AG04450 (cell line): ENCODE measurements at regions not wholly inside any gene's neighbourhood (a gene's known extent, or its start where the extent isn't known, plus 50 kb on each side); places are given as distances from the start of the nearest gene placed in this dataset.

Experiments
- CTCF ChIA-PET: fragments of 300-600, 350-600 bp; formaldehyde crosslinking; extraction: SDS; loops from one replicate; lab custom pipeline; 2022; ENCODE audit warnings: antibody characterized with exemption, inconsistent platforms; lab: Charles Lee
- POLR2A ChIA-PET: fragments of 350-600 bp; formaldehyde crosslinking; extraction: SDS; loops from one replicate; lab custom pipeline; 2021; ENCODE audit warnings: antibody characterized with exemption, inconsistent platforms; lab: Yijun Ruan, JAX
- DNase-seq: peaks from one replicate; pipeline ENCODE4 v3.0.0-alpha.2; 2011; ENCODE audit warnings: low read depth, low spot score
- H3K27ac ChIP-seq: one replicate; pipeline ENCODE4 v1.5.1; 2012; ENCODE audit warnings: low read depth, low read length, control low read depth
- H3K27me3 ChIP-seq: one replicate; pipeline ENCODE4 v1.6.0; 2012; ENCODE audit warnings: low read length; ENCODE audit not compliant: control insufficient read depth, insufficient read depth
- H3K4me3 ChIP-seq: 2 replicates; pipeline ENCODE4 v1.5.1; 2011; ENCODE audit warnings: mild to moderate bottlenecking, low read depth, low read length, control low read depth
- H3K9me3 ChIP-seq: 2 replicates; pipeline ENCODE4 v1.5.1; 2012; ENCODE audit warnings: low read length; ENCODE audit not compliant: control insufficient read depth, insufficient read depth
- CTCF ChIP-seq: IDR thresholded peaks from 2 replicates; pipeline ENCODE4 v1.5.1; 2011; ENCODE audit warnings: low read depth, low read length, control low read depth, inconsistent platforms

DNA sequence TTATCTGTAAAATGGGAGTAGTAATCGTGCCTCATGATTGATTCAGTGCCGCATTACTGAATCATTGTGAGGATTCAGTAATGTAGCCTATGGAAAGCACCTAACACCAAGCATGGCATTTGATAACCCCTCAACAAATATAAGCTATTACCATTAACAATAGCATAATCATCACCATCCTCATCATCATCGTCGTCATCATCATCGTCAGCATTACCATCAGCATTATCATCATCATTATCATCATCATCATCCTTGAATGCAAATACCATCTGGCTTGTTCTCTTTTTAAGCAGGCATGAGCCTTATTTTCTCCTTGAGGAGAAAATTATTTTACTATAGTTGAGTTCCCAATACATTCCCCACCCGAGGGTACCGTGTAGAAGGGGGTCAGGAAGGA is 115.4 kb upstream of the PTPRG start:
- no peak for TF ChIP-seq CTCF

DNA sequence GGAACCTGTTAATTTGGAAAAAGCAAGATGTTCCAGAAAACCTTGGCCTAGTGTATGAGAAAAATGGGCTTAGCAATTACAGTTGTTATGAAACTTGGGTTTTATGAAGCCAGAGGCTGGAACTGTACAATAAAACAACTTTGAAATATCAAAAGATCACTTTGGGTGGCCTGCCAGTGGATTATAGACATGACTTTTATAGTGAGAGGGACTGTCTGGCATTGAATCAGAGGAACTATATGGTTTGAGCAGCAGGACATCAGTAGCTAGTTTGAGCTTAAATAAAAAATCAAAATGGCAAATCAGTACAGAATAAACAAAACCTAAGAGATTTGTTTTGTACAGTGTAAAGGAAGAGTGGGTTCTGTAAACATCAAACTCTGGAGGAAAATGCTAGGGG is 115.0 kb upstream of the PTPRG start:
- Histone ChIP-seq H3K9me3 (no peaks in the 10 kb centered on the region), H3K27me3 (no peaks in the 10 kb centered on the region), H3K4me3 (no peak overlapping the region), H3K27ac (no peak overlapping the region)
- ChIA-PET POLR2A (no interaction called here), CTCF (no interaction called here)
- TF ChIP-seq CTCF = no peak
- DNase-seq = no peak

More for the DNA sequence above, 115.4 kb upstream of the PTPRG start:
- Histone ChIP-seq H3K4me3 (no peak overlapping the region), H3K9me3 (no peaks in the 10 kb centered on the region), H3K27me3 (no peaks in the 10 kb centered on the region), H3K27ac (no peak overlapping the region)
- no peak for DNase-seq
- ChIA-PET POLR2A (no interaction called here), CTCF (no interaction called here)

GRCh38 chr3:61448378-61448777 is 113.0 kb upstream of the PTPRG start:
- CTCF ChIA-PET = no interaction called here
- Histone ChIP-seq H3K9me3 (no peaks in the 10 kb centered on the region), H3K27me3 (no peaks in the 10 kb centered on the region), H3K27ac (no peak overlapping the region), H3K4me3 (no peak overlapping the region)
- TF ChIP-seq CTCF = no peak
- no peak for DNase-seq
- POLR2A ChIA-PET = no interaction called here

- Histone ChIP-seq H3K9me3 (no peaks in the 10 kb centered on the region), H3K27me3 (no peaks in the 10 kb centered on the region), H3K27ac (no peak overlapping the region), H3K4me3 (no peak overlapping the region)
- TF ChIP-seq CTCF = no peak
- POLR2A ChIA-PET = no interaction called here
- CTCF ChIA-PET = no interaction called here
- DNase-seq = no peak
Observed at GRCh38 chr3:61449327-61450040, 111.9 kb upstream of the PTPRG start.

DNA sequence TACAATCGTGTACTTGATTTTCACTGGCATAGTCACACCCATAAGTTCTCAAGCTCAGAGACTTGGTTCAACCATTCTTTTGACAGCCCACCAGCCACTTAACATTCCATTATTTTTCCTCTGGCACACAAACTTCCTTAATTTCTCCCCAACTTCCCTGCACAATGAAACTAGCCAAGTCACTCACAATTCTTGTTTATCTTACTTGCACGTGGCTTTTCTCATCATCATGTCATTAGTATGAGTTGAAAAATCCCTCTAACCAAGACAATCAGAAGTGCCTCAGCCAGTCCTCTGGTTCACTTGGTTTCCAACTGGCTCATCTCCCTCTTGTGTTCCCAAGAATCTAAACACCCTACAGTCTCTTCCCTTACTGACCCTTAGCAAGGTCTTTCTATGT is 110.5 kb upstream of the PTPRG start:
- H3K4me3 ChIP-seq = no peak overlapping the region
- no peaks in the 10 kb centered on the region for H3K9me3 ChIP-seq
- H3K27ac ChIP-seq = no peak overlapping the region
- POLR2A ChIA-PET = interaction anchor here (0.6 kb wide), 1 partner anchor 747 kb away, joined by 4 read pairs; no protein-coding TSS in a partner anchor
- no peaks in the 10 kb centered on the region for H3K27me3 ChIP-seq
- no peak for TF ChIP-seq CTCF
- no peak for DNase-seq
- CTCF ChIA-PET = no interaction called here
